ENCODE measurements at regions not wholly inside any gene's neighbourhood (a gene's known extent, or its start where the extent isn't known, plus 50 kb on each side); places are given as distances from the start of the nearest gene placed in this dataset.

DNA sequence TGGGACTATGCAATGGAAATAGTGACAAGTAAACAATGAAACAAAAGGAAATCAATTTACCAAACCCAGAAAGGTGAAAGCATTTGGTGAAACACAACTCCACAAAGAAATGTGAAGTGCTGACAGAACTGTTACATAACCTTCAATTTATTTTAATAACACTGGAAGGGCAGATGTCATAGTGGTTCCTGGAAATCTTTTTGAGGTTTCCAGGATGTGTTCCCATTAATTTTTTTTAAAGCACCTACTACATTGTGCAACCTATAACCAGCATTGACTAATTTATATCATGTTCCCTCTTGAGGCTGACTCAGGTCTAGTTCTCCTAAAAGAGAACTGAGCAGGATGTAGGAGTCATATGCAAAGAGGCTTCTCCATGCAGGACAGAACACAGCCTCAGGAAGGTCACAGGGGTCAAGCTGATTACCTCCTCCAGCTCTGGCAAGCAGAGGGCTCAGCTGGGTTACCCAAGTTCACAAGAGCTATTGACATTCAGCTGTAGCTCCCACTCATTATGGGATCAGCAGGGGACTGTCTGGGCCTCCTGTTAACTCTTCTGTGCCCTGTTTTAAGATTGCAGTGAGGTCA lies 157.1 kb upstream of the NRIP1 start:
- DNase-seq (ENCODE audit: low spot score), result no peak
- in situ Hi-C loops (cut with MboI; ENCODE audit: low pct_unique_long_range_greater_than_20kb, low sequenced_read_pairs, unreplicated experiment), result no loop called here
- no peak for TF ChIP-seq CTCF (IDR thresholded peaks at IDR 0.05; ENCODE audit: extremely low read depth, insufficient read depth, missing control alignments)

DNA sequence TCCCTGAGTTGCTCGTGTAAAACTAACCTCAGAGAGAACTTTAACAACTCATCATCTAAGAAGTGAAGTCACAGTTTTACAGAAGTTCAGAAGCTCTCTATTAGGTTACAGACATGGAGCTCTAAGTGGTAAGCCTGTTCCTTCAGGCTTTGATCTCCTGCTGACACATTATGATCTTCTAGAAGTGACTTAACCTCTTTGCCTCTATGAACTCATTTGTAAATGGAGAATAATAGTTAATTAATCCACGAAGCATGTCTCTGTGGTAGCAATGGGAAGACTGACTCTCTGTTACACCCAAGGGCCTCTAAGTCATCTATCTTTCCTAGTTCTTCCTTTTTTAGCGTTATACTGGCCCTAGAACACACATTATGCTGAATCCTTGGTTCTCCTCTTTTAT lies 157.9 kb upstream of the NRIP1 start:
- no peak for TF ChIP-seq CTCF (IDR thresholded peaks at IDR 0.05; ENCODE audit: extremely low read depth, insufficient read depth, missing control alignments)
- no peak for DNase-seq (ENCODE audit: low spot score)
- in situ Hi-C loops (cut with MboI; ENCODE audit: low pct_unique_long_range_greater_than_20kb, low sequenced_read_pairs, unreplicated experiment), result no loop called here

GRCh38 chr21:15224346-15225086 lies 159.7 kb upstream of the NRIP1 start:
- in situ Hi-C loops (cut with MboI; ENCODE audit: low pct_unique_long_range_greater_than_20kb, low sequenced_read_pairs, unreplicated experiment), result no loop called here
- no peak for TF ChIP-seq CTCF (IDR thresholded peaks at IDR 0.05; ENCODE audit: extremely low read depth, insufficient read depth, missing control alignments)
- DNase-seq (ENCODE audit: low spot score), result no peak

DNA sequence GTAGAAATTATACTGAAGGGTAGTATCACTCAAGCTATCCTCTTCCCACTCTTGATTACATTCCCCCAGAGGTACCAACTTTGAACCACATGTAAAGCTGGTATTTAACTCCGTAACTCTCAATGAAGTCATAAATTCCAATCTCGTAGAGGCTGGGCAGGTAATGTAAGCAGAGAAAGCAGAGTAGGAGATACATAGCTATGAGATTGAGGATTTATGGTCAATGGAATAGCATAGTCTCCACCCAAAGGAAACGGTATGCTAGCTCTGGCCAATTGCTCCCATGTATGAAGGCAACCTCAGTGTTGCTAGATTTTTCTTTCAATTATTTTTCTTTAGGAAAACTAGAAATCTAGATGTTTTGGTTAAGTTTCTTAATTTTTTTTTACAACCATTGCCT lies 163.1 kb upstream of the NRIP1 start:
- no peak for TF ChIP-seq CTCF (IDR thresholded peaks at IDR 0.05; ENCODE audit: extremely low read depth, insufficient read depth, missing control alignments)
- in situ Hi-C loops (cut with MboI; ENCODE audit: low pct_unique_long_range_greater_than_20kb, low sequenced_read_pairs, unreplicated experiment), result no loop called here
- DNase-seq (ENCODE audit: low spot score), result no peak

GRCh38 chr21:15229390-15229789 lies 164.6 kb upstream of the NRIP1 start:
- in situ Hi-C loops (cut with MboI; ENCODE audit: low pct_unique_long_range_greater_than_20kb, low sequenced_read_pairs, unreplicated experiment), result no loop called here
- no peak for DNase-seq (ENCODE audit: low spot score)
- TF ChIP-seq CTCF (IDR thresholded peaks at IDR 0.05; ENCODE audit: extremely low read depth, insufficient read depth, missing control alignments), result no peak

- in situ Hi-C loops (cut with MboI; ENCODE audit: low pct_unique_long_range_greater_than_20kb, low sequenced_read_pairs, unreplicated experiment), result no loop called here
- no peak for TF ChIP-seq CTCF (IDR thresholded peaks at IDR 0.05; ENCODE audit: extremely low read depth, insufficient read depth, missing control alignments)
- DNase-seq (ENCODE audit: low spot score), result no peak
Measured at GRCh38 chr21:15233611-15234010, 168.8 kb upstream of the NRIP1 start.
